Activated naive CD4-positive, alpha-beta T cell treated with anti-CD3 and anti-CD28 coated beads, Interleukin-2, amount 10 ng/mL, durations not matched to agents 7 days and 5 days (primary cell): ENCODE measurements at regions not wholly inside any gene's neighbourhood (a gene's known extent, or its start where the extent isn't known, plus 50 kb on each side); places are given as distances from the start of the nearest gene placed in this dataset.

Experiments used
- CTCF ChIA-PET: fragments of 350-600 bp; sonication (Branson Sonifier 250); formaldehyde crosslinking; loops from one replicate; lab custom pipeline; 2021; ENCODE audit warnings: antibody characterized with exemption; lab: Charles Lee
- DNase-seq: peaks from one replicate; pipeline ENCODE4 v3.0.0-alpha.2; 2020
- H3K27ac Mint-ChIP-seq: one replicate; pipeline ENCODE4 v1.8.0; 2021; ENCODE audit warnings: mild to moderate bottlenecking, moderate library complexity, mixed read lengths
- H3K27me3 Mint-ChIP-seq: one replicate; pipeline ENCODE4 v1.8.0; 2021; ENCODE audit warnings: mild to moderate bottlenecking, mixed read lengths
- H3K36me3 Mint-ChIP-seq: one replicate; pipeline ENCODE4 v1.8.0; 2021; ENCODE audit warnings: mixed read lengths
- H3K4me1 Mint-ChIP-seq: one replicate; pipeline ENCODE4 v1.8.0; 2021; ENCODE audit warnings: mixed read lengths
- H3K4me3 Mint-ChIP-seq: one replicate; pipeline ENCODE4 v1.8.0; 2021; ENCODE audit warnings: mild to moderate bottlenecking, moderate library complexity, mixed read lengths
- H3K9me3 Mint-ChIP-seq: one replicate; pipeline ENCODE4 v1.8.0; 2021; ENCODE audit warnings: mixed read lengths

DNA sequence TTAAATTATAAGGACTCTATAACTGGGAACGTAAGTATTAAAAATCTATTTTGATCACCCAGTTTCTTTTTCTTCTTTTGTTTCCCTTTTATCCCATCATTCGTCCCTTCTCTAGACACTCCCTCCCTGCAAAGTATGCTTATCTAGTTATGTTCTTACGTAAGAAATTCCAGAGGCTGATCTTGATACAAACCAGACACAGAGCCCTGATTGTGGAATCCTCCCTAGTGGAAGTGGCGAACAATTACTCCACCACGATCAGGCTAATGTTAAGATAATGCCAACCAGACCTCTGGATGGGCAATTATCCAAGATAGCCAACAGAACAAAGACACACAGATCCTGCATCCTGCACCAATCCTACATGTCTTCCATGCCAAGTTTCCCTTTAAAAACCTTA lies 1557.4 kb downstream of the PLA2G4A start:
- Mint-ChIP-seq H3K36me3 (no peaks in the 10 kb centered on the region), H3K27ac (no peak overlapping the region), H3K4me3 (no peak overlapping the region), H3K27me3 (no peaks in the 10 kb centered on the region), H3K4me1 (no peaks in the 10 kb centered on the region), H3K9me3 (no peaks in the 10 kb centered on the region)
- DNase-seq, result no peak
- CTCF ChIA-PET, result no interaction called here

DNA sequence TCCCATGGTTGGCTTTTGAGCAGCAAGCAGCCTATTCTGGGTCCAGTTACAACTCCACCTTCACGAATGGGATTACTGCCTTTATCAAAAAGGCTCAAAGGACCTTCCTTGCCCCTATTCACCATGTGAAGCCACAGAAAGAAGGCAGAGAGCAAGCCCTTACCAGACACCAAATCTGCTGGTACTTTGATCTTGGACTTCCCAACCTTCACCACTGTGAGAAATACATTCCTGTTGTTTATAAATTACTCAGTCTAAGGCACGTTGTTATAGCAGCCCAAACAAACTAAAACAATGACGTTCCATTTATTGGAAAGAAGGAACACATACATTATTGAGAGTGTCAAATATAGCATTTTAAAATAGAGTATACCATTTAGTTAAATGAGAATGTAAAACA lies 1557.9 kb downstream of the PLA2G4A start:
- no peaks in the 10 kb centered on the region for H3K9me3 Mint-ChIP-seq
- no peaks in the 10 kb centered on the region for H3K36me3 Mint-ChIP-seq
- H3K4me3 Mint-ChIP-seq, result no peak overlapping the region
- no peak overlapping the region for H3K27ac Mint-ChIP-seq
- no peaks in the 10 kb centered on the region for H3K27me3 Mint-ChIP-seq
- no peak for DNase-seq
- CTCF ChIA-PET, result no interaction called here
- H3K4me1 Mint-ChIP-seq, result no peaks in the 10 kb centered on the region

DNA sequence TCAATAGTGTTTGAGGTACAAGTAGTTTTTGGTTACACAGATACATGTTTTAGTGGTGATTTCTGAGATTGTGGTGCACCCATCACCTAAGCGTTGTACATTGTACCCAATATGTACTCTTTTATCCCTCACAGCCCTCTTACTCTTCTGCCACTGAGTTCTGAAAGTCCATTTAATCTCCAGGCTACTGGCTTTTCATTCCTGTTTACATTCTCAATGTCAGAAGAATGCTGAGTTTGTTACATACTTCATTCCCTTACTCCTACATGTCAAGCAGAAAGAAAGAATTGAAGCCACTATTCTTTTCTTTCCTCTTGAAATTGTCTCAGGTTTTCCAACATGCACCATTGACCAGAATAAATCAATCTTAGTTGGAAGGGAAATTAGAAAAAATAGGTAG lies 1565.9 kb downstream of the PLA2G4A start:
- H3K27me3 Mint-ChIP-seq, result no peaks in the 10 kb centered on the region
- H3K36me3 Mint-ChIP-seq, result no peaks in the 10 kb centered on the region
- DNase-seq, result no peak
- peaks cover 6% of the 10 kb centered on the region for H3K9me3 Mint-ChIP-seq
- CTCF ChIA-PET, result no interaction called here
- no peak overlapping the region for H3K4me3 Mint-ChIP-seq
- no peaks in the 10 kb centered on the region for H3K4me1 Mint-ChIP-seq
- no peak overlapping the region for H3K27ac Mint-ChIP-seq

DNA sequence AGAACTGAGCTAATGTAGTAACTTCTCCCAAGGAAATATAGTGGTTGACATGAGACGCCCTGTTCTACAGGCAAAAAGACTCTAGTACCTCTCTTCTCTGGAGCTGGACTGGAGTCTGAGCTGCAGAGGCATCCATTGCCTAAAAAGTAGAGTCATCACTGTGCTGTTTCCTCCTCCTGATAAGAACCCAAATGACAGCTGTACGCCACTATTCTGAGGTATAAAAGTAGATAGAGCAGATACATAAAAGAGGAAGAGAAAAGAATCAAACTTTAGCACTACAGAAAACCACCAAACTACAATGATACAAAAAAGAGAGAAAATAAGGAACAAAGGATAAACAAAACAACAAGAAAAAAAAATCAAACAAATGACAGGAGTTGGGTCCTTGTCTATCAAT lies 1568.8 kb downstream of the PLA2G4A start:
- H3K4me1 Mint-ChIP-seq, result no peaks in the 10 kb centered on the region
- H3K9me3 Mint-ChIP-seq, result peaks cover 9% of the 10 kb centered on the region

DNA sequence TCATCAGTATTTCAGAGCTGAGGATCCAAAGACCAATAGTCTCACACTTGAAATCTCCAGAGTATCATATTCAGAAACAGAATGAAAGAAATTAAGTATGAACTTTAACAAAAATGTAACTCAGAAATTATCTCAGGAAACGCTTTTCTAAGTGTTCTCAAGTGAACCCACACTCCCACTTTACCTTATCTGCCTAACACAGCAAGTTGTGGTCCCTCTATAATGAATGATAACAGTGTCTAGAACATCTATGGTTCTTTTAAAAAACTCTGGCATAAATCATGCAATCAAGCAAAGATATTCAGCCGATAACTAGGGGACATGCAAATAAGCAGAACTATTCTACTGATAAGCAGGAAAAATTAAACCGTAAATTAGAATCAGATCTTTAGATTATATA lies 1574.2 kb downstream of the PLA2G4A start:
- CTCF ChIA-PET, result no interaction called here
- H3K4me1 Mint-ChIP-seq, result no peaks in the 10 kb centered on the region
- H3K27me3 Mint-ChIP-seq, result no peaks in the 10 kb centered on the region
- DNase-seq, result no peak
- no peak overlapping the region for H3K27ac Mint-ChIP-seq
- no peak overlapping the region for H3K4me3 Mint-ChIP-seq
- H3K36me3 Mint-ChIP-seq, result no peaks in the 10 kb centered on the region
- peaks cover 4% of the 10 kb centered on the region for H3K9me3 Mint-ChIP-seq

More for the DNA sequence above, 1568.8 kb downstream of the PLA2G4A start:
- Mint-ChIP-seq H3K36me3 (no peaks in the 10 kb centered on the region), H3K4me3 (no peak overlapping the region), H3K27ac (no peak overlapping the region), H3K27me3 (no peaks in the 10 kb centered on the region)
- no peak for DNase-seq
- CTCF ChIA-PET, result no interaction called here

- H3K4me3 Mint-ChIP-seq, result no peak overlapping the region
- CTCF ChIA-PET, result no interaction called here
- H3K4me1 Mint-ChIP-seq, result no peaks in the 10 kb centered on the region
- H3K27ac Mint-ChIP-seq, result no peak overlapping the region
- no peaks in the 10 kb centered on the region for H3K36me3 Mint-ChIP-seq
- no peaks in the 10 kb centered on the region for H3K27me3 Mint-ChIP-seq
- no peaks in the 10 kb centered on the region for H3K9me3 Mint-ChIP-seq
- no peak for DNase-seq
These were observed 1577.9 kb downstream of the PLA2G4A start for GRCh38 chr1:188406636-188407035.

DNA sequence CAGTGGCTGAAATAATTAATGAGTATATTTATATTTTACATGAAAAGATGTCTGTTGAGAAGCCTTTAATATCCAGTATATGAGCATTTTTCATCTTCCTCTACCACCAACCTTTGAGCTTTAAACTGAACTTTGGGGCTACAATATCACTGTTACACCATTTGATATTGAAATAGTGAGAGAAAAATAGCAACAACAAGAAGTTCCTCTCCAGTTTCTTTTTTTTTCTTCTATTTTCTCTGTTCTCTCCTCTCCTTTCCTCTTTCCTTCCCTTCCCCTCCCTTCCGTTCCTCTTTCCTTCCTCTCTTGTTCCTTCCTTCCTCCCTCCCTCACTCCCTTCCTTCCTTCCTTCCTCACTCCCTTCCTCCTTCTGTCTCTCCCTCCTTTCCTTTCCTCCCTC lies 1591.4 kb downstream of the PLA2G4A start:
- Mint-ChIP-seq H3K27ac (no peak overlapping the region), H3K4me3 (no peak overlapping the region), H3K27me3 (no peaks in the 10 kb centered on the region), H3K4me1 (no peaks in the 10 kb centered on the region), H3K36me3 (no peaks in the 10 kb centered on the region), H3K9me3 (no peaks in the 10 kb centered on the region)
- DNase-seq, result no peak
- CTCF ChIA-PET, result no interaction called here

DNA sequence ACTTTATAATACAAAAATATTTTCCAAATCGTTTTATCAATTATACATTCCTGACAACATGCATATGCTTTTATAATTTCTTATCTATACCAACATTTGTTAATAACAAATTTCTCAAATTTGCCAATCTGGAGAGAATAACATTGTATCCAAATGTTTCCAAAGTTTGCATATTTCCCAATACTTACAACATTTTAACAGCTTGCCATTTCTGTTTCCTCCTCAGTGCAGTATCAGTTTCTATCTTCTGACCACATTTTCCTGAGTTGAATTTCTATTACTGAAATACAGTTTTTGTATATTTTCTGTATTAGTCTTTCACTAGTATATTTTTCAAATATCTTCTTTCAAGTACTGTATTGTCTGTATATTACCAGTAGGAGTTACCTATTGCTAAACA lies 1594.3 kb downstream of the PLA2G4A start:
- Mint-ChIP-seq H3K27me3 (no peaks in the 10 kb centered on the region), H3K27ac (no peak overlapping the region)

GRCh38 chr1:188424176-188424575 lies 1595.4 kb downstream of the PLA2G4A start:
- H3K27me3 Mint-ChIP-seq, result no peaks in the 10 kb centered on the region
- H3K4me1 Mint-ChIP-seq, result no peaks in the 10 kb centered on the region
- no peak for DNase-seq
- CTCF ChIA-PET, result no interaction called here
- no peaks in the 10 kb centered on the region for H3K9me3 Mint-ChIP-seq
- H3K36me3 Mint-ChIP-seq, result no peaks in the 10 kb centered on the region
- H3K27ac Mint-ChIP-seq, result no peak overlapping the region
- H3K4me3 Mint-ChIP-seq, result no peak overlapping the region

More for the DNA sequence above, 1594.3 kb downstream of the PLA2G4A start:
- DNase-seq, result no peak
- Mint-ChIP-seq H3K4me3 (no peak overlapping the region), H3K4me1 (no peaks in the 10 kb centered on the region), H3K9me3 (no peaks in the 10 kb centered on the region), H3K36me3 (no peaks in the 10 kb centered on the region)
- CTCF ChIA-PET, result no interaction called here

DNA sequence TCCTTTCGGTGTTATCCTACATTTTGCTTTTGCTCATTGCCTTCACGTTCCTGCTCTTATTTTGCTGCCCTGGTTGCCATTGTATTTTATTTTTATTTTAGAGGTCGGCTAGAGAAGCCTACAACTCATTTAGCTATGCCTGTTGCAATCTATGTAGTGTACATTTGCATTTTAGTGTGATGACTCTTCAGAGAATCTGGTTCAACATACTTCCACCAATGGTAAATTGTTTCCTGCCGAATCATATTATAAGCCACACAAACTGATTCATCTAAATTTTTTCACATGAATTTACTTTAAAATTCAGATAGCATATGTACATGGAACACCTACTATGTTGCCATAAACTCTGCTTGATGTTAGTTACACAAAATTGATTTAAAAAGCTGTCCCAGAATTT lies 1596.9 kb downstream of the PLA2G4A start:
- H3K9me3 Mint-ChIP-seq, result peaks cover 2% of the 10 kb centered on the region
- H3K27me3 Mint-ChIP-seq, result no peaks in the 10 kb centered on the region
- H3K4me1 Mint-ChIP-seq, result no peaks in the 10 kb centered on the region
- H3K4me3 Mint-ChIP-seq, result no peak overlapping the region
- H3K36me3 Mint-ChIP-seq, result no peaks in the 10 kb centered on the region
- no peak overlapping the region for H3K27ac Mint-ChIP-seq
- CTCF ChIA-PET, result no interaction called here
- DNase-seq, result no peak

GRCh38 chr1:188426561-188426960 lies 1597.8 kb downstream of the PLA2G4A start:
- DNase-seq, result no peak
- H3K9me3 Mint-ChIP-seq, result peaks cover 2% of the 10 kb centered on the region
- H3K36me3 Mint-ChIP-seq, result no peaks in the 10 kb centered on the region
- H3K27ac Mint-ChIP-seq, result no peak overlapping the region
- CTCF ChIA-PET, result no interaction called here
- H3K27me3 Mint-ChIP-seq, result no peaks in the 10 kb centered on the region
- H3K4me1 Mint-ChIP-seq, result no peaks in the 10 kb centered on the region
- H3K4me3 Mint-ChIP-seq, result no peak overlapping the region

GRCh38 chr1:188427642-188428041 lies 1598.9 kb downstream of the PLA2G4A start:
- Mint-ChIP-seq H3K4me3 (no peak overlapping the region), H3K36me3 (no peaks in the 10 kb centered on the region), H3K9me3 (peaks cover 2% of the 10 kb centered on the region), H3K4me1 (no peaks in the 10 kb centered on the region), H3K27me3 (no peaks in the 10 kb centered on the region), H3K27ac (no peak overlapping the region)
- CTCF ChIA-PET, result no interaction called here
- DNase-seq, result no peak

- no peak overlapping the region for H3K4me3 Mint-ChIP-seq
- no peak overlapping the region for H3K27ac Mint-ChIP-seq
- no peaks in the 10 kb centered on the region for H3K4me1 Mint-ChIP-seq
- H3K27me3 Mint-ChIP-seq, result no peaks in the 10 kb centered on the region
- DNase-seq, result no peak
- CTCF ChIA-PET, result no interaction called here
- H3K36me3 Mint-ChIP-seq, result no peaks in the 10 kb centered on the region
- peaks cover 2% of the 10 kb centered on the region for H3K9me3 Mint-ChIP-seq
These were observed 1600.6 kb downstream of the PLA2G4A start for GRCh38 chr1:188429386-188429785.

DNA sequence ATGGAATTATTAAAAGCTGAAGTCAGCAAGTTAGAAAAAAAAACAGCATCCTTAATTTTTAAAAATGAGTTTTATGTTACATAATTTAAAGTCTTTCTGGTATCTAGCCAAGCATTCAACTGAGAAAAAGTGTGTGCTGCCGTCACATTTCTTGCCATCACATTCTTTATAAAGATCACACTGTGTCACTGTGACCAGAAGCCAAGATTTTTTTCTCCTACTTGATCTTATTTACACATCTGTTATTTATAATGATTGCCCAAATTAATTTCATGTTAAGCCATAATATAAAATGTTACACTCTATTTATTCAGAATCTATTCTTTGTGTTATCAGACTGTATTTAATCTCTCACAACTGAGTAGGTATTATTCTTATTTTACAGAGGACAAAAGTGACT lies 1603.7 kb downstream of the PLA2G4A start:
- H3K9me3 Mint-ChIP-seq, result peaks cover 2% of the 10 kb centered on the region
- CTCF ChIA-PET, result no interaction called here
- no peak overlapping the region for H3K27ac Mint-ChIP-seq
- H3K36me3 Mint-ChIP-seq, result no peaks in the 10 kb centered on the region
- H3K4me1 Mint-ChIP-seq, result no peaks in the 10 kb centered on the region
- no peaks in the 10 kb centered on the region for H3K27me3 Mint-ChIP-seq
- no peak overlapping the region for H3K4me3 Mint-ChIP-seq
- no peak for DNase-seq

- H3K4me3 Mint-ChIP-seq, result no peak overlapping the region
- H3K27me3 Mint-ChIP-seq, result no peaks in the 10 kb centered on the region
- DNase-seq, result no peak
- peaks cover 2% of the 10 kb centered on the region for H3K9me3 Mint-ChIP-seq
- no peaks in the 10 kb centered on the region for H3K36me3 Mint-ChIP-seq
- no peaks in the 10 kb centered on the region for H3K4me1 Mint-ChIP-seq
- CTCF ChIA-PET, result no interaction called here
- H3K27ac Mint-ChIP-seq, result no peak overlapping the region
These were observed 1604.7 kb downstream of the PLA2G4A start for GRCh38 chr1:188433425-188433824.

DNA sequence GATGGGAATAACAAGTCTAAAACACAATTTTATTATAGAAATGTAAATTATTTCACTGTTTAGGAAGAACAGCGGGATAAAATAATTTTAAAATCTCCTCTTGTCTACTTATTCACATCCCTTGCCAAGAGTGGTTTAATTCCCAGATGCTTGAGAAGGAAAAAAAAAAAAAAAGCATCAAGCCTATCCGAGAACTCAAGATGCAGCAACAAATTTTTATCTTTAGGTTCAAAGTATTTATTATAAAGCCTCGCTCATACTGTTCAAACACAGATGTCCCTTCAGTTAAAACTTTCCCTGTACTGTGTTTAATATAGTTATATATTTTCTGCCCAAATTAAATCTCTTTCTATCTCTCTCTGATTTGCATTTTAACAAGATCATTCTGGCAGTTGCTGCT lies 1615.8 kb downstream of the PLA2G4A start:
- H3K27ac Mint-ChIP-seq, result no peak overlapping the region
- no peaks in the 10 kb centered on the region for H3K36me3 Mint-ChIP-seq
- DNase-seq, result no peak
- H3K27me3 Mint-ChIP-seq, result no peaks in the 10 kb centered on the region
- H3K9me3 Mint-ChIP-seq, result no peaks in the 10 kb centered on the region
- no peak overlapping the region for H3K4me3 Mint-ChIP-seq
- CTCF ChIA-PET, result no interaction called here
- H3K4me1 Mint-ChIP-seq, result no peaks in the 10 kb centered on the region
